Thyroid gland (tissue), 4 donors: ENCODE measurements at regions not wholly inside any gene's neighbourhood (a gene's known extent, or its start where the extent isn't known, plus 50 kb on each side); places are given as distances from the start of the nearest gene placed in this dataset.

Experiments used
- POLR2A ChIP-seq, 2 donors: fragments of 450-650 bp; IDR thresholded peaks; one replicate each; pipeline ENCODE4 v1.6.1; 2017; ENCODE audit warnings: antibody characterized with exemption in 2 of 2, mild to moderate bottlenecking in 2 of 2, moderate library complexity in 1 of 2
- TF ChIP-seq, protein P1 (sequence below), 6 experiments: fragments of 200-600 bp in 3 of 6; fragments of 450-650 bp in 3 of 6; sonication (generic) in 3 of 6; IDR thresholded peaks; one replicate each; pipeline ENCODE4 v1.5.1; 2016 to 2019; ENCODE audit warnings: antibody characterized with exemption in 6 of 6, mild to moderate bottlenecking in 2 of 6, inconsistent platforms in 1 of 6, moderate library complexity in 1 of 6

GRCh38 chr10:44056206-44056605 lies 328.7 kb downstream of the CXCL12 start:
- TF ChIP-seq, protein P1, sequence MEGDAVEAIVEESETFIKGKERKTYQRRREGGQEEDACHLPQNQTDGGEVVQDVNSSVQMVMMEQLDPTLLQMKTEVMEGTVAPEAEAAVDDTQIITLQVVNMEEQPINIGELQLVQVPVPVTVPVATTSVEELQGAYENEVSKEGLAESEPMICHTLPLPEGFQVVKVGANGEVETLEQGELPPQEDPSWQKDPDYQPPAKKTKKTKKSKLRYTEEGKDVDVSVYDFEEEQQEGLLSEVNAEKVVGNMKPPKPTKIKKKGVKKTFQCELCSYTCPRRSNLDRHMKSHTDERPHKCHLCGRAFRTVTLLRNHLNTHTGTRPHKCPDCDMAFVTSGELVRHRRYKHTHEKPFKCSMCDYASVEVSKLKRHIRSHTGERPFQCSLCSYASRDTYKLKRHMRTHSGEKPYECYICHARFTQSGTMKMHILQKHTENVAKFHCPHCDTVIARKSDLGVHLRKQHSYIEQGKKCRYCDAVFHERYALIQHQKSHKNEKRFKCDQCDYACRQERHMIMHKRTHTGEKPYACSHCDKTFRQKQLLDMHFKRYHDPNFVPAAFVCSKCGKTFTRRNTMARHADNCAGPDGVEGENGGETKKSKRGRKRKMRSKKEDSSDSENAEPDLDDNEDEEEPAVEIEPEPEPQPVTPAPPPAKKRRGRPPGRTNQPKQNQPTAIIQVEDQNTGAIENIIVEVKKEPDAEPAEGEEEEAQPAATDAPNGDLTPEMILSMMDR (IDR thresholded peaks at IDR 0.05): no peak
- TF ChIP-seq POLR2A (IDR thresholded peaks at IDR 0.05): no peak
